Kidney capillary endothelial cell (primary cell): ENCODE measurements at regions not wholly inside any gene's neighbourhood (a gene's known extent, or its start where the extent isn't known, plus 50 kb on each side); places are given as distances from the start of the nearest gene placed in this dataset.

ENCODE experiments used
- DNase-seq: peaks from one replicate; pipeline ENCODE4 v3.0.0-alpha.2; 2018; ENCODE audit warnings: low spot score

DNA sequence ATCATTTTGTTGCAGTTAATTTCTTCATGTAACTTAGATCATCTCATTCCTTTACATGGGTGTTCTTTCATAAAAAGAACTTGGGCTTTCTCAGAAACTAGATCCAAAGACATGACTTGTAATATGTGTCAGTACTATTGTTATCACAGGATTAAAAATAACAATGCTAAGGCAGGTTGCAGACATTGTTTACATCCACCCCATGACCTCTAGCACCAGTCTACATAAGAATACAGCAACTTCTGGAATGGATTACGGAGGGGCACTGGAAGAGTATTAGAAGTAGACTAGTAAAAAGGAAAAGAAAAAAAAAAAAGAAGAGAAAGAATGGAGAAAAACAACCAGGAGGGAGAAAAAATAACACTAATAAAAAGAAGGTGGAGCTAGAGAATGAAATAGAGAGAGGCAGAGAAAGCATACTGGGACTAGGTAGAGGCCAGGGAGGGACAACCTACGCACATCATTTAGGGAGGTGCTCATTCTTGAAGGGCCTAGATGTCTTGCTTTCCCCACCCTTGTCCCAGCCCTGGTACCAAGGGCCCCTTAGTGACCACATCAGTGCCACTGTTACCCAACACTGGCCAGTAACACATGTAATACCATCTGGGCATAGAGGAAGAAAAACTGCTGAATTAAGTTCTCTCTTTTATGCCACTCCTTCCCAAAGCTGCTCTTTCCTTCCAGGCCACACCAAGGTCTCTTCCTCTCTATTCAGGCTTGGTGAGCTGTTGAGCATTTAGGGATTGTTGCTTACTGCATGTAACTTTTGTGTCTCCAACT is 70.6 kb upstream of the KLF7 start:
- no peak for DNase-seq

DNA sequence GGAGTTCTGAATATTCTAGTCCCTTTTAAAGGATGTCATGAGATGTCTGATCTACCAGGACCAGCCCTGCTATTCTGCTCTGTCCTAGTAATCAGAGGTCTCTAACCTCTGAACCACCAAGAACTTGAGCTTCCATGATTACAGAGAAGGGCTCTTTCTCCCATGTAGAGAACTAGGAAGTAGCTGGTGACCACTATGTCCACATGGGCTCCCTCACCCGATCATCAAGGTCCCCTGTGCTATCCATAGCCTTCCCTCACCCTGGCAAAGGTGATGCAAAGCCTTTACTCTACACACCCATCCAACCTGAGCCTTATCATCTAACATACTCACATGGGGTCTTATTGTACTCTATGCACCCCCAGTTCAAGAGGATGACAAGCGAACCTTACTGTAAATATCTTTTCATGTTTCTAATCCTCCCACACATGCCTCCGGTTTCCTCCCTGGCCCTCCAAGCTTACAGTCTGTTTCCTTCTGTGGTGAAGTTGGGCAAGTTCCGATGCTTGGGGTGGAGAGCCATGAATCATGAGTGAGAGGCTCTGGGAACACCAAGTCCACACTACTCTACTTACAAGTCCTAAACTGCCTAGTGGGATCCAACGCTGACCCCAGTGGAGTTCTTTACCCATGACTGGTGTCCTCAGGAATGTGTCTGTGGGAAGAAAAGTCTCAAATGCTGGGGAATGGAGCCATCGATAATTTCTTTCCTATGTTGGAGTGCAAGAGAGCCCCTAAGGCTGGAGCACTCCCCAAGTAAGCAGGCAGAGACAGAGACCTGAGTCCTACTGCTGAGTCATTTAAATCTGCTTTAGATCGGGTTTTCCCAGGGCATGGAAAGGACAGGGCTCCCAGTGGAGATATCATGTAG is 73.3 kb upstream of the KLF7 start:
- no peak for DNase-seq

GRCh38 chr2:207239754-207240494 is 74.2 kb upstream of the KLF7 start:
- DNase-seq = no peak

- DNase-seq = no peak
These were observed 74.9 kb upstream of the KLF7 start for GRCh38 chr2:207240649-207241048.

DNA sequence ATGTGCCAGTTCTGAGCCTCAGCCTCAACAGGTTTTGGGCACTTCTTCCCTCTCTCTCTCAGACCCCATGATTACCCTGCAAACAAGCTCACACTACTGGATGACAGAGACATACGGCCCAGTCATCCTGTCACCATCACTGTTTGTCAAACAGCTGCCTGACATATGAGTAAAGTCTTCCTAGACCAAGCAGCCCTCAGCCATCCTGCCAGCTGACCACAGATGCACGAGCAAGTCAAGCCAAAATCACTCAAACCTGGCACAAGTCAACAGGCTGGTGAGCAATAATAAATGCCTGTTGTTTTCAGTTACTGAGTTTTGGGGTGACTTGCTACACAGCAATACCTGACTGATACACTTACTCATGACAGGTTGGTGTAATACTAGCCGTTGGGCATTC is 75.5 kb upstream of the KLF7 start:
- no peak for DNase-seq

GRCh38 chr2:207243601-207244000 is 77.9 kb upstream of the KLF7 start:
- DNase-seq = no peak

DNA sequence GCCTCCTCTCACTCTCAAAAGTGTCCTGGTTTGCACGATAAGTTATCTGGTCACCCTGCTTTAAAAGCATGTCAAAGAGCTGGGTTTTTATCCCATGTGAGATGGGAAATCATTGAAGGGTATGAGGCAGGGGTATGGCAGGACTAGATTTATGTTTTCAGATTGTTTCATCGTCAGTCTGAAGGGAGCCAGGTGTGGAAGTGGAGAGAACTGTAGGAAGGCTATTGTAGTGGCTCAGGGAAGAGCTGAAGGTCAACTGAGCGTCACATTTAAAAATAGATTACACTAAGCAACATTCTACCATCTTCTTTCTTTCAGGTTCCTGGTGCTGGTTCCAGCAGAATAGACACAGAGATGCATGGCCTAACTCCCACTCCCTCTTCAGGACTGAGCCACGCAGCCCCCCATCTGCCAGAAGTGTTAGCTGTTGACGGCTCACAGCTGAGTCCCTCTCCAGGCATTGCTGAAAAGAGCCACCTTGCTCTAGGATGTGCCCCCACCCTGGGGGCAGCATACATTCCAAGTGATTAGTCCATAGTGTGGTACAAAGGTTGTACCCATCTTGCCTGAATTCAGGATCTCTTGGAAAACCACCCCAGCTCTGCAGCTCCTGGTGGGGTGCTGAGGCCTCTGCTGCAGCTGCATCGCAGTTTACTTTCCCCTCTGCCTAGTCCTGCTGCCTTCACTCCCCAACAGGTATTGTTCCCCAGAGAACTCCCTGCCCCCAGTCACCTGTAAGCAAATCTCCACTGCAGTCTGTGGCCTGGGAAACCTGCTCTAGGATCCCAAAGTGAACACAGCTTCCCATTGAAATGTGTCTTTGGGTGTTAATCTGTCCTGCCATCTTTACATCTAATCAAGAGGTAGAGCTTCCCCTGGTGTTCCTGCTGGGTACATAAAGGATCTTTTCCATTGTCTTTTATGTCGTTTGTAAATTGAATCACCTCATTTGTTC is 79.5 kb upstream of the KLF7 start:
- DNase-seq = no peak

DNA sequence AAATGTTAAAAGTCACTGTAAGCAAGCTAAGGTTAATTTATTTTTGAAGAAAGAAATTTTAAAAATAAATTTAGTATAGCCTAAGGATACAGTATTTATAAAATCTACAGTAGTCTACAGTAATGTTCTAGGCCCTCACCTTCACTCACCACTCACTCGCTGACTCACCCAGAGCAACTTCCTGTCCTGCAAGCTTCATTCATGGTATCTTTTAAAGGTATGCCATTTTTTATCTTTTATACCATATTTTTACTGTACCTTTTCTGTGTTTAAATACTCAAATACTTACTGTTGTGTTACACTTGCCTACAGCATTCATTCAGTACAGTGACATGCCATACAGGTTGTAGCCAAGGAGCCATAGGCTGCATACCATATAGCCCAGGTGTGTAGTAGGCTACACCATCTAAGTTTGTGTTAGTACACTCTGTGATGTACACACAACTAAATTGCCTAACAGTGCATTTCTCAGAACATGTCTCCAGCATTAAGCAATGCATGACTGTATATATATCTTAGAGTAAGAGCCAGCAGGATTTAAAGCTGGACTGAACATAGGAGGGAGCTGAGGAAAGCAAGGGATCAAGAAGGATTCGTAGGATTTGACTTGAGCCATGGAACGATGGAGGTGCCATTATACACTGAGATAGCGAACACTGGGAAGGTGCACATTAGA is 83.1 kb upstream of the KLF7 start:
- DNase-seq = no peak

- no peak for DNase-seq
These were observed 85.3 kb upstream of the KLF7 start for GRCh38 chr2:207251022-207251421.

DNA sequence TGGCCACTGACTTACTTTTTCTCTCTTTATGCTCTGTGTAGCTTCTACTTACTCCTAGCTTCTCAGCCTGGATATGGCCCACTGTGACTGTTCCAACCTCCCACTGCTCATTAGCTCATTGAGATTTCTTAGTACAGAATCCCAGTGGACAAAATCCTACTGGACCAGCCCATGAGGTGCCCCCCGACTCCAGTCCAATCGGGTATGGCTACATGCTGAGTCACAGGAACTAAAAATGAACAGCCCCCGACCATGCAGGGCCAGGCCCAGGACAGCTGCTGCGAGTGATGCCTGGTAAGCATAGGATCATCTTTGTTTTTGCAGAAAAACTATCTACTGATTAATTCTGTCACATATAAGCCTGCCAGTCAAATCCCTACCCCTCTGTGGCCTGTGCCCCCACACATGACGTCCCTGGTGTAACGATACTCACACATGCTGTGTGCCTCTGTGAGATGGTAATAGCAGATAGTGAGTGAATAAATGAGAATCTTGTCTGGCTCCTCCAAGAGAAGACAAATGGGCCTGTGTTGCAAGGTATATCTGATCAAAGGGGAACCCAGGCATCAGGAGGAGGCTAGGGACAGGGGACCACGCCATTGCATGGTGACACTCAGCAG is 85.9 kb upstream of the KLF7 start:
- no peak for DNase-seq

GRCh38 chr2:207252416-207252815 is 86.7 kb upstream of the KLF7 start:
- no peak for DNase-seq

- no peak for DNase-seq
These were observed 87.4 kb upstream of the KLF7 start for GRCh38 chr2:207252979-207253645.

DNA sequence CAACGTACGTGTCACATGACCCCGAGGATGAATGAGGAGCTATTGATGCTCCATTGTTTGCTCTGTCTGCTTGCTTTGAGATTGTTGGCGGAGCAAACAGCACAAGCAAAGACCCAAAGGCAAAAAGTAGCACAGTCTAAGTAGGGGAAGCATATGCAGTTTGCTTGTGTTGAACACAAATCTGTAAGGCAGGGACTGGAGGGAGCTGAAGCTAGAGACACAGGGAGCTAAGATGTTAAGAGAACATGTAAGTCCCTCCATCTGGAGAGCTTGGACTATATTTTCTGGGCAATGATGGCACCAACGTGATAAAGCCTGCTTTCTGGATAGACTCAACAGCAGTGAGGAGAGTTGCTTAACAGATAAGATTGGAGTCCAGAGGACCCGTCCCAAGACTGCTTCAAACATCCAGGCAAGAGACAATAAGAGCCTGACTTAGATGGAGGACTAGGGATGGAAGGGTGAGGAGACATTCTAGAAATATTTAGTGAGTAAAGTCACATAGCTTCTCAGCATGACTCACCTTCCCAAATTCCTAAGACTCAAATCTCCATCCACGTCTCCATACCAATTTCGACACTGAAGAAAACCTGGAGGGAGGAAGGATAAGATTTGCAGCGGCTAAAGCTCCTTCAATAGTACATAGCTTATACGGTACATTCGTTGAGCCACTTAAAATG is 88.1 kb upstream of the KLF7 start:
- no peak for DNase-seq

GRCh38 chr2:207254591-207255464 is 89.1 kb upstream of the KLF7 start:
- no peak for DNase-seq

DNA sequence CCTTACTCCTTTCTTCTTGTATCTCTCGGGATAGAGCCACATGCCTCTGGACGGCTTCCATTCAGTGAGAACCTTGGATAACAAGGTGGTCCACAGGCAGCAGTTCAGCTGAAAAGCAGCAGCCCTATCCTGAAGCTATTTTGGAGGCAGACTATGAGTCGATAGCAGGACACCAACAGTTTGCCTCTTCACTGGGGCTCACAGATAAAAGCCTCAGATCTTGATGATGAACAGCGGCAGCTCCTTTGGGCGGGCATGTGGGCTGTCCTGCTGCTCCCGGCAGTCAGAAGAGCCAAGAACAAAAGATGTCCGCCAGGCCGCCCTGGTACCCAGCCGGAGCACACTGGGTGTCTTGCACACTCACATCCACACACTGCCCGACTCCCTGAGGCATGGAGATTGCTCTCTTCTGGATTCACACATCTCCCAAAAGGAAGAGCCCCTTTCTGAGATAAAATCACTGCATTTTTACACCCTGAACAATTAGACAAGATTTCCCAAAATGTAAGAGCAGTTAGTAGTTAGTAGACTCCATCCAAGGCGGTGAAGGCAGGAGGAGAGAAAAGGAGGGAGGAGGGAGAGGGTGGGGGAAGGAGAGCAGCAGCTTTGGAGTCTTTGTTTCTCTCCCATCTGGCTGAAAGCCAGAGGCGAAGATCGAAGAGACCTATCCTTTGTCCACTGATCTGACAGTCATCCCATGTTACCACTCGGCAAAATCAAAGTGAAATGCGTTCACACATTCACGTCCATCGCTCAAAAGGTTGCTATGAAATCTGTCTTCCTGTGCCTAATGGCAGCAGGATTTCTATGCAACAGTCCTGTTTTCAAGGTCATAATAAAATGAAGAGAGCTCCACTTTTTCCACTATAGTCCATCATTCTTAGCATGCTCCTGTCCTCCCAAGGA is 90.1 kb upstream of the KLF7 start:
- DNase-seq = no peak

DNA sequence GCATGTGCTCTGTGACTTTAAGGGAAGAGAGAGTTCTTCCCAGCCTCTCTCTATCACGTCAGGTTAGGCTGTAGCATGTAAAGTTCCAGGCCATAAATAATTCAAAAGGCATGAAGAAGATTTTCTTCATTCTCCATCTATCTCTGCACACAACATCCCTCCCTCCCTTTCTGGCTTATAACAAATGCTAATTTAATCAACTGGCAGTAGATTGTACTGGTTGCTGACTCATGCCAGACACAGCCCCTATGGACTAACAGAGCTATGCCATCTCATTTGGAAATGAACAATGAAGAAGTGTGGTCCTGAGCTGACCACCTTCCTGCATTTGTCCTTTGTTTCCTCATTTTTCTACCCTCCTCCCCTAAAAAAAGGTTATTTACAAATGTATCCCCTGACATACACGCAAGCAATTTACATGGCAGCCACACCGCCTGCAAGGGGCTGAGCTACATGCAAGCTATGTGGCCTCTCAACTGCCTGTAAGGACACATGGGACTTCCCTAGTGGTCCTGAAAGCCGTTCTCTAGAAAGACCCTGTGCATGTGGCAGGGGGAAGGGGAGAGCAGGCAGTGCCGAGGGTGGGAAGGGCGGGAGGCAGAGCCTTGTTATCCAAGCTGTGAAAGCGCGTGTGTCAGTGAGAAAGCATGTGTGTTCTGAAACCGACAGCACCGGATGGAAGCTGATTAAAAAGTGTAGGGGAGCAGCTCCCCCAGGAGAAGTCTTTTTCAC is 90.9 kb upstream of the KLF7 start:
- no peak for DNase-seq
